Esophagus squamous epithelium (tissue), 5 donors: ENCODE measurements at regions not wholly inside any gene's neighbourhood (a gene's known extent, or its start where the extent isn't known, plus 50 kb on each side); places are given as distances from the start of the nearest gene placed in this dataset.

Source experiments
- DNase-seq: peaks from one replicate; lab custom pipeline; 2025; lab: John Stamatoyannopoulos, UW
- H3K27ac ChIP-seq, 4 donors: fragments of 200-600 bp; sonication (generic); one replicate each; pipeline ENCODE4 v1.5.1; 2016 to 2019; ENCODE audit warnings: mild to moderate bottlenecking in 1 of 4
- H3K27me3 ChIP-seq, 4 donors: fragments of 200-600 bp; sonication (generic); 1 replicate in 3 of 4; 2 replicates in 1 of 4; pipeline versions ENCODE4 v1.5.1 to v1.6.0; 2017 to 2021; ENCODE audit warnings: antibody characterized with exemption in 1 of 4
- H3K36me3 ChIP-seq, 3 donors: fragments of 200-600 bp; sonication (generic); one replicate each; pipeline ENCODE4 v1.5.1; 2016 to 2019
- H3K4me1 ChIP-seq, 3 donors: fragments of 200-600 bp; sonication (generic); one replicate each; pipeline ENCODE4 v1.5.1; 2017 to 2019
- H3K4me3 ChIP-seq, 4 donors: fragments of 200-600 bp; sonication (generic); 1 replicate in 3 of 4; 2 replicates in 1 of 4; pipeline ENCODE4 v1.5.1; 2016 to 2019; ENCODE audit warnings: mild to moderate bottlenecking in 2 of 4, moderate library complexity in 1 of 4
- H3K9me3 ChIP-seq, 3 donors: fragments of 200-600 bp; sonication (generic); one replicate each; pipeline ENCODE4 v1.5.1; 2016 to 2019
- CTCF ChIP-seq, 6 experiments: fragments of 450-650 bp in 4 of 6; fragments of 200-600 bp in 2 of 6; sonication (generic) in 2 of 6; IDR thresholded peaks; one replicate each; pipeline ENCODE4 v1.5.1; 2016 to 2019; ENCODE audit warnings: antibody characterized with exemption in 6 of 6, mild to moderate bottlenecking in 4 of 6, moderate library complexity in 4 of 6
- POLR2A ChIP-seq, 4 donors: fragments of 450-650 bp; IDR thresholded peaks; one replicate each; pipeline ENCODE4 v1.6.1; 2017; ENCODE audit warnings: antibody characterized with exemption in 4 of 4, mild to moderate bottlenecking in 4 of 4, moderate library complexity in 3 of 4
- WGBS, 2 donors: methylation state at CpG; one replicate each; pipeline ENCODE4 v1.1.5; 2018; 5-methylcytosine and 5-hydroxymethylcytosine counted together
- intact Hi-C: fragments of 100-400 bp; cut with DNase I; formaldehyde crosslinking; loops from one replicate; pipeline ENCODE4 v1.15.0; 2022
- donor health status: DM: yes; HTN: yes; CAD: no.

GRCh38 chr5:163861670-163862069 lies 356.3 kb downstream of the MAT2B start:
- H3K4me3 ChIP-seq, result no peak overlapping the region
- no peaks in the 10 kb centered on the region for H3K4me1 ChIP-seq
- no peaks in the 10 kb centered on the region for H3K36me3 ChIP-seq
- no peak for DNase-seq
- no peaks in the 10 kb centered on the region for H3K27me3 ChIP-seq
- no peak overlapping the region for H3K27ac ChIP-seq
- intact Hi-C loops, result no loop called here
- no peak for TF ChIP-seq CTCF (IDR thresholded peaks at IDR 0.05)
- no peak for TF ChIP-seq POLR2A (IDR thresholded peaks at IDR 0.05)
- WGBS, 2 donors, result 72 to 76% methylated on average over 3 of the region's 3 CpGs
- H3K9me3 ChIP-seq, result no peaks in the 10 kb centered on the region

- intact Hi-C loops, result no loop called here
Measured at GRCh38 chr5:163867324-163867723, 361.9 kb downstream of the MAT2B start.

GRCh38 chr5:163867738-163868137 lies 362.3 kb downstream of the MAT2B start:
- Histone ChIP-seq H3K4me1 (no peaks in the 10 kb centered on the region), H3K27me3 (no peaks in the 10 kb centered on the region), H3K4me3 (no peak overlapping the region), H3K27ac (no peak overlapping the region), H3K36me3 (no peaks in the 10 kb centered on the region), H3K9me3 (no peaks in the 10 kb centered on the region)
- 43 to 60% methylated on average over 3 of the region's 3 CpGs for WGBS, 2 donors
- intact Hi-C loops, result no loop called here
- DNase-seq, result no peak
- TF ChIP-seq CTCF (IDR thresholded peaks at IDR 0.05) (no peak), POLR2A (IDR thresholded peaks at IDR 0.05) (no peak)

More at GRCh38 chr5:163867324-163867723, 361.9 kb downstream of the MAT2B start:
- no peak for DNase-seq
- Histone ChIP-seq H3K4me3 (no peak overlapping the region), H3K36me3 (no peaks in the 10 kb centered on the region), H3K27me3 (no peaks in the 10 kb centered on the region), H3K27ac (no peak overlapping the region), H3K9me3 (no peaks in the 10 kb centered on the region), H3K4me1 (no peaks in the 10 kb centered on the region)
- 42 to 54% methylated on average over 2 of the region's 2 CpGs for WGBS, 2 donors
- no peak for TF ChIP-seq POLR2A (IDR thresholded peaks at IDR 0.05)
- no peak for TF ChIP-seq CTCF (IDR thresholded peaks at IDR 0.05)

DNA sequence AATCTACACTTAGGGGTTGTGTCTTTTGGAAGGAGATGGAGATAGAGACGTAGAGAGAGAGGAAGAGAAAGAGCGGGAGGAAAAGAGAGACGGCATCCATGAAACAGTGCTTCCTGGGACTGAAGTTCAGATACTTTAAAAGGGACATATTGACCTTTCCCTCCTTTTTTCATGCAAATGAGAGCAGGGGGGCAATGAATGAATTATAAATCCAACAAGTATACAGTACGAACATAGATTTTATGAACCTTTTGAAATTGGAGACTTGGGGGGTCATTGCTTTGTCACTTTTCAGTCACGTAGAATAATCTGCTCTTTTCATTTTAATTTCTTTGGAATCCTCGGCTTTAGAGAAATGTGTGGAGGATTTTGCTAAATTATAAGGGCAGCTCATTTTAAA lies 364.2 kb downstream of the MAT2B start:
- H3K27ac ChIP-seq, result no peak overlapping the region
- TF ChIP-seq POLR2A (IDR thresholded peaks at IDR 0.05) (no peak), CTCF (IDR thresholded peaks at IDR 0.05) (no peak)
- no peaks in the 10 kb centered on the region for H3K36me3 ChIP-seq
- H3K4me1 ChIP-seq, result no peaks in the 10 kb centered on the region
- H3K4me3 ChIP-seq, result no peak overlapping the region
- H3K27me3 ChIP-seq, result no peaks in the 10 kb centered on the region
- intact Hi-C loops, result no loop called here
- 69 to 85% methylated on average over 6 of the region's 6 CpGs for WGBS, 2 donors
- DNase-seq, result no peak
- H3K9me3 ChIP-seq, result no peaks in the 10 kb centered on the region

- Histone ChIP-seq H3K36me3 (no peaks in the 10 kb centered on the region), H3K27ac (no peak overlapping the region), H3K4me1 (no peaks in the 10 kb centered on the region), H3K27me3 (no peaks in the 10 kb centered on the region), H3K4me3 (no peak overlapping the region), H3K9me3 (no peaks in the 10 kb centered on the region)
- TF ChIP-seq POLR2A (IDR thresholded peaks at IDR 0.05) (no peak), CTCF (IDR thresholded peaks at IDR 0.05) (no peak)
- no peak for DNase-seq
- intact Hi-C loops, result no loop called here
- WGBS, 2 donors, result 46 to 68% methylated on average over 2 of the region's 2 CpGs
Measured at GRCh38 chr5:163870441-163870840, 365.0 kb downstream of the MAT2B start.
